Body of pancreas (tissue), 4 donors: ENCODE measurements at regions not wholly inside any gene's neighbourhood (a gene's known extent, or its start where the extent isn't known, plus 50 kb on each side); places are given as distances from the start of the nearest gene placed in this dataset.

ENCODE experiments used
- ATAC-seq: fragments of 150-250 bp; one replicate; pipeline ENCODE4 v1.9.1; 2016
- DNase-seq, 4 donors: peaks; one replicate each; pipeline ENCODE4 v3.0.0-alpha.2; 2019
- H3K27ac ChIP-seq, 4 donors: fragments of 200-600 bp; sonication (generic); 1 replicate in 3 of 4; 2 replicates in 1 of 4; pipeline versions ENCODE4 v1.5.1 to v1.6.1; 2016 to 2019; ENCODE audit warnings: mild to moderate bottlenecking in 1 of 4, mixed read lengths in 1 of 4, moderate library complexity in 1 of 4
- H3K27me3 ChIP-seq, 2 donors: fragments of 200-600 bp; sonication (generic); one replicate each; pipeline ENCODE4 v1.6.0; 2016; ENCODE audit warnings: mild to moderate bottlenecking in 1 of 2
- H3K36me3 ChIP-seq, 2 donors: fragments of 200-600 bp; sonication (generic); replicated peaks in 1 of 2; 2 replicates each; pipeline ENCODE4 v1.5.1; 2016; ENCODE audit warnings: low read depth in 2 of 2; ENCODE audit not compliant: insufficient read depth in 1 of 2
- H3K4me1 ChIP-seq: fragments of 200-600 bp; sonication (generic); one replicate; pipeline ENCODE4 v1.6.0; 2016
- H3K4me3 ChIP-seq, 2 donors: fragments of 200-600 bp; sonication (generic); 1 replicate in 1 of 2; 2 replicates in 1 of 2; pipeline ENCODE4 v1.5.1; 2016 to 2019
- H3K9me3 ChIP-seq, 3 donors: fragments of 200-600 bp; sonication (generic); 1 replicate in 2 of 3; 2 replicates in 1 of 3; pipeline ENCODE4 v1.5.1; 2016
- CTCF ChIP-seq, 7 experiments: fragments of 450-650 bp in 4 of 7; fragments of 200-600 bp in 3 of 7; sonication (generic) in 3 of 7; IDR thresholded peaks; one replicate each; pipeline ENCODE4 v1.5.1; 2016 to 2019; ENCODE audit warnings: antibody characterized with exemption in 7 of 7
- POLR2A ChIP-seq, 3 donors: fragments of 450-650 bp; IDR thresholded peaks; one replicate each; pipeline ENCODE4 v1.6.1; 2016; ENCODE audit warnings: antibody characterized with exemption in 3 of 3, mild to moderate bottlenecking in 2 of 3
- WGBS, 2 donors: methylation state at CpG; one replicate each; pipeline ENCODE4 v1.1.5; 2017; 5-methylcytosine and 5-hydroxymethylcytosine counted together
- intact Hi-C: fragments of 100-400 bp; cut with DNase I; formaldehyde crosslinking; loops from one replicate; pipeline ENCODE4 v1.15.1; 2023

- no peaks in the 10 kb centered on the region for H3K36me3 ChIP-seq
- TF ChIP-seq POLR2A (IDR thresholded peaks at IDR 0.05) (no peak), CTCF (IDR thresholded peaks at IDR 0.05) (no peak)
- WGBS, 2 donors: 1 to 10% methylated on average over 2 of the region's 2 CpGs
- no peak for DNase-seq
- H3K4me3 ChIP-seq: no peak overlapping the region
- H3K27me3 ChIP-seq: no peaks in the 10 kb centered on the region
- intact Hi-C loops: no loop called here
- no peak for ATAC-seq
- no peaks in the 10 kb centered on the region for H3K9me3 ChIP-seq
- no peaks in the 10 kb centered on the region for H3K4me1 ChIP-seq
- H3K27ac ChIP-seq: no peak overlapping the region
These were observed 332.0 kb downstream of the HAO1 start for GRCh38 chr20:7608250-7608649.

DNA sequence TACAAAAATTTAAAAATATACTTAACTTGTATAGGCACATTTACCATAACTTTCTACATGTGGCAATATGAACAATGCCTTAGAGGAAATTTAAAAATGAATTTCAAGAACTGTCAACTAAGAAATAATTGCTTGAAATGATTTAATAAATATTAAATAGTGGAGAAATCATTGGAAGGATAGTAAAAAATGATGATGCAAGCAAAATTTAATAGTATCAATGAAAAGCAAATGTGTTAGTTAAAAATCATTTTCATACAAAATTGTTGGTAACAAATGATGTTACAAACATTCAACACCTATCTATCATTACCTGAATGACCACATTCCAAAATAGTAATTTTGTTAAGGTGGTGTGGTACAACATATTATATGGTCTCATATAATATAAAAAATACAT is 331.0 kb downstream of the HAO1 start:
- Histone ChIP-seq H3K27ac (no peak overlapping the region), H3K4me3 (no peak overlapping the region), H3K4me1 (no peaks in the 10 kb centered on the region), H3K36me3 (no peaks in the 10 kb centered on the region), H3K27me3 (no peaks in the 10 kb centered on the region), H3K9me3 (no peaks in the 10 kb centered on the region)
- ATAC-seq (no peak), DNase-seq (no peak)
- TF ChIP-seq POLR2A (IDR thresholded peaks at IDR 0.05): no peak
- intact Hi-C loops: no loop called here

DNA sequence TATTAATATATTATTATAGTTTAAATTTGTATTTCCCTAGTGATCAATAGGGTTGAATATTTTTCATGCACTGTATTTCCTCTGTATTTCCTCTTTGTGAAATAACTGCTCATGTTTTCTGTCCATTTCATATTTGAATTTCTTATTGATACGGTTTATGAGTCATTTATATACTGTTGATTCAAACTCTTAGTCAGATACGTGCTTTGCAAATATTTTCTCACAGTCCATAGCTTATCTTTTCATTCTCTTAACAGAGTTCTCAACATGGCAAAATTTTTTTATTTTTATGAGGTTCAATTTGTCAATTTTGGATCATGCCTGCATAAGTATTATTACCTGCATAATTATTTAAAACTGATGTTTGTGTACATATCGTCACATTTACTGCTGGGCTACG is 329.6 kb downstream of the HAO1 start:
- intact Hi-C loops: no loop called here
- DNase-seq (no peak), ATAC-seq (no peak)
- Histone ChIP-seq H3K27me3 (no peaks in the 10 kb centered on the region), H3K27ac (no peak overlapping the region), H3K36me3 (no peaks in the 10 kb centered on the region), H3K4me1 (no peaks in the 10 kb centered on the region), H3K4me3 (no peak overlapping the region), H3K9me3 (no peaks in the 10 kb centered on the region)
- TF ChIP-seq CTCF (IDR thresholded peaks at IDR 0.05): no peak
- no peak for TF ChIP-seq POLR2A (IDR thresholded peaks at IDR 0.05)
- WGBS, 2 donors: 45 to 48% methylated on average over 4 of the region's 4 CpGs

- 45 to 48% methylated on average over 2 of the region's 2 CpGs for WGBS, 2 donors
These were observed 322.5 kb downstream of the HAO1 start for GRCh38 chr20:7617797-7618196.

DNA sequence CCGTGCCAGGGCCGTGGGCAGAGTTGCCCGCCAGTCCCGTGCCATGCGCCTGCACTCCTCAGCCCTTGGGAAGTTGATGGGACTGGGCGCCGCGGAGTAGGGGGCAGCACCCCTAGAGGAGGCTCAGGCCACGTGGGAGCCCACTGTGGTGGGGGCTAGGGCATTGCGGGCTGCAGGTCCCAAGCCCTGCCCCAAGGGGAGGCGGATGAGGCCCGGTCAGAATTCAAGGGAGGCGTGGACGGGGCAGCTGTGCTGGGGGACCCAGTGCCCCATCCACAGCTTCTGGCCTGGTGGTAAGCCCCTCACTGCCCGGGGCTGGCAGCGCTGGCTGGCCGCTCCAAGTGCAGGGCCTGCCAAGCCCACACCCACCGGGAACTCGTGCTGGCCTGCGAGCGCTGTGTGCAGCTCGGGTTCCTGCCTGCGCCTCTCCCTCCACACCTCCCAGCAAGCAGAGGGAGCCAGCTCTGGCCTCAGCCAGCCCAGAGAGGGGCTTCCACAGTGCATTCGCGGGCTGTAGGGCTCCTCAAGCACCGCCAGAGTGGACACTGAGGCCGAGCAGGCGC is 317.8 kb downstream of the HAO1 start:
- 63 to 84% methylated on average over 6 to 22 of the region's 28 CpGs for WGBS, 2 donors
- intact Hi-C loops: no loop called here
- Histone ChIP-seq H3K9me3 (no peaks in the 10 kb centered on the region), H3K36me3 (no peaks in the 10 kb centered on the region), H3K4me1 (no peaks in the 10 kb centered on the region), H3K4me3 (no peak overlapping the region), H3K27me3 (no peaks in the 10 kb centered on the region), H3K27ac (no peak overlapping the region)
- no peak for TF ChIP-seq CTCF (IDR thresholded peaks at IDR 0.05)
- no peak for TF ChIP-seq POLR2A (IDR thresholded peaks at IDR 0.05)
- ATAC-seq (no peak), DNase-seq (no peak)

More at GRCh38 chr20:7617797-7618196, 322.5 kb downstream of the HAO1 start:
- ATAC-seq: no peak
- TF ChIP-seq CTCF (IDR thresholded peaks at IDR 0.05) (no peak), POLR2A (IDR thresholded peaks at IDR 0.05) (no peak)
- H3K4me3 ChIP-seq: no peak overlapping the region
- intact Hi-C loops: no loop called here
- no peak overlapping the region for H3K27ac ChIP-seq
- no peaks in the 10 kb centered on the region for H3K27me3 ChIP-seq
- no peaks in the 10 kb centered on the region for H3K36me3 ChIP-seq
- no peaks in the 10 kb centered on the region for H3K4me1 ChIP-seq
- DNase-seq: no peak
- H3K9me3 ChIP-seq: no peaks in the 10 kb centered on the region
